Upper lobe of left lung (tissue), 6 donors: ENCODE measurements at regions not wholly inside any gene's neighbourhood (a gene's known extent, or its start where the extent isn't known, plus 50 kb on each side); places are given as distances from the start of the nearest gene placed in this dataset.

Experiments used
- ATAC-seq, 2 donors: fragments of 200-7000 bp; cut with Tn5 transposase; one replicate each; pipeline ENCODE4 v1.9.1; 2022; ENCODE audit warnings: mild to moderate bottlenecking in 2 of 2, moderate library complexity in 2 of 2; ENCODE audit not compliant: low FRiP score in 2 of 2
- DNase-seq, 2 donors: peaks; one replicate each; pipeline ENCODE4 v3.0.0-alpha.2; 2019 to 2020
- H3K27ac ChIP-seq, 4 donors: fragments of 200-600 bp; sonication (generic); one replicate each; pipeline ENCODE4 v1.5.1; 2016 to 2019
- H3K27me3 ChIP-seq, 4 donors: fragments of 200-600 bp; sonication (generic); one replicate each; pipeline ENCODE4 v1.5.1; 2017 to 2019
- H3K36me3 ChIP-seq, 4 donors: fragments of 200-600 bp; sonication (generic); one replicate each; pipeline ENCODE4 v1.5.1; 2016 to 2019
- H3K4me1 ChIP-seq, 4 donors: fragments of 200-600 bp; sonication (generic); one replicate each; pipeline ENCODE4 v1.5.1; 2018 to 2019
- H3K4me3 ChIP-seq, 4 donors: fragments of 200-600 bp; sonication (generic); one replicate each; pipeline ENCODE4 v1.5.1; 2017 to 2019; ENCODE audit warnings: mild to moderate bottlenecking in 2 of 4, moderate library complexity in 1 of 4
- H3K9me3 ChIP-seq, 4 donors: fragments of 200-600 bp; sonication (generic); one replicate each; pipeline ENCODE4 v1.5.1; 2018 to 2019
- CTCF ChIP-seq, 6 experiments: fragments of 450-650 bp in 4 of 6; fragments of 200-600 bp in 2 of 6; sonication (generic) in 2 of 6; IDR thresholded peaks; one replicate each; pipeline ENCODE4 v1.5.1; 2016 to 2019; ENCODE audit warnings: antibody characterized with exemption in 6 of 6
- EP300 ChIP-seq, 4 donors: sonication (generic); formaldehyde crosslinking; IDR thresholded peaks; one replicate each; pipeline ENCODE4 v1.5.1; 2017; ENCODE audit warnings: antibody characterized with exemption in 4 of 4, control low read depth in 2 of 4
- POLR2A ChIP-seq, 4 donors: fragments of 450-650 bp; IDR thresholded peaks; one replicate each; pipeline ENCODE4 v1.5.1; 2016 to 2017; ENCODE audit warnings: antibody characterized with exemption in 4 of 4, mild to moderate bottlenecking in 2 of 4
- POLR2AphosphoS5 ChIP-seq, 2 donors: sonication (generic); formaldehyde crosslinking; IDR thresholded peaks; one replicate each; pipeline ENCODE4 v1.5.1; 2017; ENCODE audit warnings: antibody characterized with exemption in 2 of 2
- WGBS, 2 donors: methylation state at CpG; one replicate each; pipeline ENCODE4 v1.1.5; 2017 to 2018; 5-methylcytosine and 5-hydroxymethylcytosine counted together
- donor health status: DM: no; HTN: no; CAD: no; lungs with moderate emphysema.
- donor health status: DM: no; HTN: yes; CAD: no; lungs with severe emphysema.

- DNase-seq = no peak
Observed at GRCh38 chr1:185570962-185571361, 163.2 kb upstream of the HMCN1 start.

GRCh38 chr1:185568155-185569123 is 165.8 kb upstream of the HMCN1 start:
- H3K36me3 ChIP-seq = no peaks in the 10 kb centered on the region
- no peak overlapping the region for H3K4me3 ChIP-seq
- no peaks in the 10 kb centered on the region for H3K27me3 ChIP-seq
- peak overlapping the region in 1 of 4 donors; percentile 20 for H3K27ac ChIP-seq
- TF ChIP-seq CTCF (IDR thresholded peaks at IDR 0.05) (no peak), EP300 (IDR thresholded peaks at IDR 0.05) (no peak), POLR2A (IDR thresholded peaks at IDR 0.05) (no peak), POLR2AphosphoS5 (IDR thresholded peaks at IDR 0.05) (no peak)
- H3K9me3 ChIP-seq = no peaks in the 10 kb centered on the region
- 69 to 70% methylated on average over 3 of the region's 3 CpGs for WGBS, 2 donors
- ATAC-seq (no peak), DNase-seq (no peak)
- peaks cover 0 to 14% (median 5%) of the 10 kb centered on the region in 4 donors for H3K4me1 ChIP-seq

More at GRCh38 chr1:185570962-185571361, 163.2 kb upstream of the HMCN1 start:
- Histone ChIP-seq H3K27me3 (no peaks in the 10 kb centered on the region), H3K9me3 (no peaks in the 10 kb centered on the region), H3K4me1 (peaks cover 0 to 14% (median 5%) of the 10 kb centered on the region in 4 donors), H3K27ac (no peak overlapping the region), H3K36me3 (no peaks in the 10 kb centered on the region), H3K4me3 (no peak overlapping the region)
- 81 to 83% methylated on average over 5 of the region's 5 CpGs for WGBS, 2 donors
- TF ChIP-seq POLR2AphosphoS5 (IDR thresholded peaks at IDR 0.05) (no peak), EP300 (IDR thresholded peaks at IDR 0.05) (no peak), CTCF (IDR thresholded peaks at IDR 0.05) (no peak), POLR2A (IDR thresholded peaks at IDR 0.05) (no peak)
- ATAC-seq = no peak

GRCh38 chr1:185567440-185567839 is 166.8 kb upstream of the HMCN1 start:
- peak overlapping the region in 1 of 4 donors; percentile 20 for H3K27ac ChIP-seq
- WGBS, 2 donors = 10 to 24% methylated on average over 2 of the region's 2 CpGs
- no peak for ATAC-seq

GRCh38 chr1:185566995-185567394 is 167.2 kb upstream of the HMCN1 start:
- no peak overlapping the region for H3K4me3 ChIP-seq
- DNase-seq (no peak), ATAC-seq (peak; percentile 40 to 45)
- no peak overlapping the region for H3K27ac ChIP-seq
- peaks cover 0 to 14% (median 5%) of the 10 kb centered on the region in 4 donors for H3K4me1 ChIP-seq
- no peaks in the 10 kb centered on the region for H3K9me3 ChIP-seq
- H3K27me3 ChIP-seq = no peaks in the 10 kb centered on the region
- TF ChIP-seq CTCF (IDR thresholded peaks at IDR 0.05) = no peak
- no peak for TF ChIP-seq POLR2A (IDR thresholded peaks at IDR 0.05)
- H3K36me3 ChIP-seq = no peaks in the 10 kb centered on the region
- WGBS, 2 donors = 16 to 17% methylated on average over 4 of the region's 4 CpGs

More at GRCh38 chr1:185567440-185567839, 166.8 kb upstream of the HMCN1 start:
- DNase-seq = no peak
- TF ChIP-seq POLR2A (IDR thresholded peaks at IDR 0.05) (no peak), EP300 (IDR thresholded peaks at IDR 0.05) (no peak), POLR2AphosphoS5 (IDR thresholded peaks at IDR 0.05) (no peak), CTCF (IDR thresholded peaks at IDR 0.05) (no peak)
- no peaks in the 10 kb centered on the region for H3K9me3 ChIP-seq
- no peaks in the 10 kb centered on the region for H3K36me3 ChIP-seq
- no peak overlapping the region for H3K4me3 ChIP-seq
- no peaks in the 10 kb centered on the region for H3K27me3 ChIP-seq
- H3K4me1 ChIP-seq = peaks cover 0 to 14% (median 5%) of the 10 kb centered on the region in 4 donors
